Esophagus mucosa (tissue), 1 donor: ENCODE measurements at regions not wholly inside any gene's neighbourhood (a gene's known extent, or its start where the extent isn't known, plus 50 kb on each side); places are given as distances from the start of the nearest gene placed in this dataset.
"Not testable (repeated sequence)": the region's sequence is repeated elsewhere in the genome, so short reads cannot be mapped to it uniquely, and the experiment has no call there.

Source experiments
- ATAC-seq: fragments of 200-7000 bp; cut with Tn5 transposase; one replicate; pipeline ENCODE4 v1.9.1; 2020
- donor health status: DM: yes; HTN: yes; CAD: no.

GRCh38 chr7:16318989-16319915 lies 102.1 kb downstream of the CRPPA start:
- ATAC-seq, result peak; percentile 67

- ATAC-seq, result no peak
Observed at GRCh38 chr7:16318463-16318862, 102.9 kb downstream of the CRPPA start.

- no peak for ATAC-seq
Observed at GRCh38 chr7:16317406-16317805, 103.9 kb downstream of the CRPPA start.

- no peak for ATAC-seq
Observed at GRCh38 chr7:16315280-16315679, 106.1 kb downstream of the CRPPA start.

GRCh38 chr7:16309129-16309528 lies 112.2 kb downstream of the CRPPA start:
- ATAC-seq, result no peak

GRCh38 chr7:16301291-16301690 lies 120.0 kb downstream of the CRPPA start:
- ATAC-seq, result no peak

GRCh38 chr7:16300361-16300895 lies 120.9 kb downstream of the CRPPA start:
- no peak for ATAC-seq

GRCh38 chr7:16299853-16300252 lies 121.5 kb downstream of the CRPPA start:
- no peak for ATAC-seq

- ATAC-seq, result no peak
Observed at GRCh38 chr7:16298221-16298620, 123.1 kb downstream of the CRPPA start.

- ATAC-seq, result no peak
Observed at GRCh38 chr7:16295558-16295957, 125.8 kb downstream of the CRPPA start.

GRCh38 chr7:16293669-16294425 lies 127.5 kb downstream of the CRPPA start:
- no peak for ATAC-seq

GRCh38 chr7:16284581-16284980 lies 136.8 kb downstream of the CRPPA start:
- ATAC-seq, result no peak

- ATAC-seq, result no peak
Observed at GRCh38 chr7:16278167-16278787, 143.1 kb downstream of the CRPPA start.

GRCh38 chr7:16271990-16272665 lies 149.2 kb downstream of the CRPPA start:
- no peak for ATAC-seq

- no peak for ATAC-seq
Observed at GRCh38 chr7:16271355-16271915, 149.9 kb downstream of the CRPPA start.

- ATAC-seq, result no peak
Observed at GRCh38 chr7:16270844-16271243, 150.5 kb downstream of the CRPPA start.

GRCh38 chr7:16268821-16269768 lies 152.2 kb downstream of the CRPPA start:
- ATAC-seq, result no peak

GRCh38 chr7:16267953-16268820 lies 153.2 kb downstream of the CRPPA start:
- no peak for ATAC-seq

- no peak for ATAC-seq
Observed at GRCh38 chr7:16266877-16267276, 154.5 kb downstream of the CRPPA start.

GRCh38 chr7:16266470-16266869 lies 154.9 kb downstream of the CRPPA start:
- not testable (repeated sequence) for ATAC-seq
